Left colon (tissue), 2 donors: ENCODE measurements at regions not wholly inside any gene's neighbourhood (a gene's known extent, or its start where the extent isn't known, plus 50 kb on each side); places are given as distances from the start of the nearest gene placed in this dataset.

Experiments used
- ATAC-seq: fragments of 200-7000 bp; cut with Tn5 transposase; one replicate; pipeline ENCODE4 v1.9.1; 2020; ENCODE audit warnings: mild to moderate bottlenecking, moderate library complexity
- DNase-seq, 2 donors: peaks; one replicate each; pipeline ENCODE4 v3.0.0-alpha.2; 2020
- intact Hi-C, 2 donors: fragments of 100-400 bp; cut with DNase I in 1 of 2; cut with micrococcal nuclease in 1 of 2; formaldehyde crosslinking; loops; one replicate each; pipeline versions ENCODE4 v1.11.2 to v1.14.0; 2022; cut with DNase I, micrococcal nuclease
- donor health status: DM: no; HTN: no; CAD: no.
- donor health status: DM: yes; HTN: yes; CAD: no.

DNA sequence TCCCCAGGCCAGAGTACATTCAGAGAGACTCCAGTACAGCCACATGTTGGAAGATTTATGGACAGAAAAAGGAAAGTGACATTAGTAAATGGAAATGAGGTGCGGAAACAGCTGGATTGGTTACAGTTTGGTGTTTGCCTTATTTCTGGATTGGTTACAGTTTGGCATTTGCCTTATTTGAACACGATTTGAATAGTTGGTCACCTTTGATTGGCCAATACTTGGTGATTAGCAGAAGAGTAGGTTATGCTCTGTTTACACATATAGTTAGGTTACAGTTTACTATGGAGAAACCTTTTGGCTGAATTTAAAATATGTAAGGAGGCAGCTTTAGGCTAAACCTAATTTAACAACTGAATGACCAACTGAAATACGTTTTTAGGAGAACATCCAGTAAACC is 173.7 kb downstream of the AASDH start:
- intact Hi-C loops = no loop called here
- no peak for DNase-seq
- no peak for ATAC-seq

DNA sequence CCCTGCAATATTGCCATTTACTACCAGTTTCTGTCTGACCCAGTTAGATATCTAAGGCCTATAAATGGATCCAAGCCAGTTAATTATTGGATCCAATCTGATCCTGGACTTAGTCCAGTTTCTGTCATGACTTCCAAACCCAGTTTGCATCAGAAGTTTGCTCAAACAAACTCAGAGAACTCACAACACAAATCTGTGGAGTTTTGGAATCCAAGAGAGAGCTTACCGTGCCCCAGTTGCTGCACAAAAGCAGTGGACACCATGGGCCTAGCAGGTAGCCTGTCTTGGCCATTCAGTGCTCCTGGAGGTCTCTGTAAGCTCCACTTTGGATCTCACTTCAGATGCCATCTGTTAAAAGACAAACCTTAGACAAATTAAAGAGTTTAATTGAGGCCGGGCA is 174.5 kb downstream of the AASDH start:
- intact Hi-C loops = no loop called here
- ATAC-seq (no peak), DNase-seq (no peak)

DNA sequence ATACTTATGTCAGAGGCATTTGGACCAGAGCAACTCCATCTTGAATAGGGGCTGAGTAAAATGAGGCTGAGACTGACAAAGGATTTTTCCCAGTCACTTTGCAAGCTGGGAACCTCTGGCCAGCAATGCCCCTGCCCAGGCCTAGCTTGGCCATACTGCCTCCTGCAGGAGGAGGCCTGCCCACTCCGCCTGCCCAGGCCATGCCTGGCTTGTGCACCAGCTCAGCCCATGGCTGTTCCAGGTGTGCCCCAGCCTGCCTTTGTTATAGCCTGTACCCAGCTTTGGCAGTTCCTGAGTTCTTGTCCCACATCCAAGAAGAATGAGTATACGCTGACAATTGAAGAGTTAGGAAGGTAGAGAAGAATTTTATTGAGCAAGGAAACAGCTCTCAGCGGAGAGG is 176.1 kb downstream of the AASDH start:
- no peak for ATAC-seq
- no peak for DNase-seq
- intact Hi-C loops = no loop called here

DNA sequence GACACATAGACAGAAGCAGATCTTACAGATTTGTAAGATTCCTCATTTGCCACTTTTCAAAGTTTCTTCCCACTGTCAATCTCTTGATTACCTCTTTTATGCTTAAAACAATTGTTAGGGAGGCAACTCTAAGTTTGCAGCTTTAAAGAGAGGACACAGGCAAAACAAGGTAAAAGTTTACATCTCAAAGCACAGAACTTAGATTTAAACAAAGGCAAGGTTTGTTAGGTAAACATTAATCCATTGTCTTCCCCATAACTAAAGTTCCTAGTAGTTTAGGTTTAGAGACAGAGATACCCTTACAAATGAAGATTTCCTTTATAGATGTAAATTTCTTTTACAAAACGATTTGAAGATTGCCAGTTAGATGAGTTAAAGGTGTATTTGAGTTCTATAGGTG is 176.9 kb downstream of the AASDH start:
- intact Hi-C loops = no loop called here
- DNase-seq = no peak
- ATAC-seq = no peak

DNA sequence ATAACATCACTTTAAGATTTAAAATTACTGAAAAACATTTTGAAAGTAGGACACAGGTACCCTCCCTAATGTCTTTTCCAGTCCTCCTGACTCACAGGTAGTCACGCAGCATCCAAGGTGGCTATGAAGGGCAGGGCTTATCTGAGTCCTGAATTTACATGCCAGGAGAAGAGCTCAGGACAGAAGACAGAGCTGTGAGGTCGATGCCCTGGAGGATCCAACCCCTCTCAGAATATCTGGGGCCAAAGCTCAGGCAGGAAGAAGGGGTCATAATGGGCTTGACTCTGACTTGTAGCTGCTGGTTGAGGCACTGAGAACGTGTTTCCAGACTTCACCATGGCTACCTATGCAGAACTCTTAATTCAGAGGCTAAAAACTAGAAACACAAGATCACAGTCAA is 177.5 kb downstream of the AASDH start:
- intact Hi-C loops = no loop called here
- DNase-seq (no peak), ATAC-seq (peak; percentile 33)

DNA sequence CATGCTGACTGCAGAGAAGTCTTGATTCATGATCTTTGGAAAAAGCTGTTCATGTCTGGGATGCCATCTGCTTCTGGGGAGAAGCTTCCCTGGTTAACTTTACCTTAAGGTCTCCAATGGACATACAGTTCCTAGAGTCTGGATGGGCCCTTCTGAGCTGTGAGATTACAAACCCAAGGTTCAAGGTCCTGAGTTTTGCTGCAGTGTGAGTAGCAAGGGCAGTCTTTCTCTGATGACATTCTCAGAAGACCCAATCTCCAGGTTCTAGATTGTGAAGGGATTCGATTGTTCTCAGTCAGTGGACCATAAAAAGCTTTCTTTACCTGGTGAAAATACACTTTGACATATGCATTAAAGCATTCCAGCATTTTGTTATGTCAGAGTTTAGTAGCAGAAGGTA is 179.2 kb downstream of the AASDH start:
- ATAC-seq (peak; percentile 30), DNase-seq (no peak)
- intact Hi-C loops = no loop called here

DNA sequence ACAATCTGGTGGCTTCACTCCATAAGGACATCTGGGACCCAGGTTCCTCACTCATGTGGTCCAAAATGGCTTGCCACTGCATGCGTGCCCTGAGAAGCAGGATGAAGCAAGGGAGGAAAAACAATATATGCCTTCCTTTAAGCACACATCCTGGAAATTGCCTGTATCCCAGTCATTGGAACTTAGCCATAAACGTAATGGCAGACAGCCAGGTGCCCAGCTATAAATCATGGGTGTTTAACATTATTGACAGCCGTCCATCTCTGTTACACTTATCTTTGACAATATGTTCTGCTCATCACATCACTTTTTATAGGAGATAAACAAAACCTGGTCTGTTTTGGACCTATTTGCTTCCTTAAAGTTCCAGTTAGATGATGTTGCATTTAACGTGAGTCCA is 181.0 kb downstream of the AASDH start:
- intact Hi-C loops = no loop called here
- peak in 1 of 2 donors; percentile 26 for DNase-seq
- ATAC-seq = peak; percentile 66

DNA sequence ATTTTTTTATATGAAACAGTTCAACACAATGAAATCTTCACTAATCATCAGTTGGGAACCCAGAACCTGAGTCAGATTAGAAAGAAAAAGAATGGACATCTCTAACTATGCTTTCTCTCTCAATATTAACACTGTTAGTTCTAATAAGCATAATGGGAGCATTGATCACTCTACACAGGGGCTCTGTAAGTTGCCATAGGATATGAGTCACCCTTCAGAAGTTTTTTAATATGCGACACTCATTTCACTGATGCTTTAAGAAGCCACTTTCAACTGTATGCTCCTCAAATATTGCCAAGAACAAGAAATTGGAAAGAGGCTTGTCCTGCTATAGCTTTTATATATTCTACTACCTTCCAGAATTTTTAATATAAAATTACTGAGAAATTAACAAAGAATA is 187.0 kb downstream of the AASDH start:
- ATAC-seq (no peak), DNase-seq (no peak)
- intact Hi-C loops = no loop called here

DNA sequence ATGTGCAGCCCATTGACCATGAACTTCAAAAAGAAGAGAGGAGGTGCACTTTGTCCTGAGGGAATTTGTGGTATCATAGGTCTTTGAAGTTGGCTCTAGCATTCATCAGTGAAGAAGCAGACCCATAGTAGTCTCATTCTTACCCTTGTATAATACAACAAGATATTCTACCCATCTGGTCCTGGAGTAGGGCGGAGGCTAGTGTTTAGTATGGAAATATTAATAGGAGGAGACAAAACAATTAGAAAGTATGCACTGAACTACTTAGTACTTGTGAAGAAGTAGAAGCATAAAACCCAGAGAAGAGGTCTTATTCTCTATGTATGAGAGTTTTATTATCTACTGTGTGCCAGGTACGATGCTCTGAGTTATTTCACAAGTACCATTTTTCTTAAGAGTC is 189.0 kb downstream of the AASDH start:
- ATAC-seq = no peak
- intact Hi-C loops = no loop called here
- DNase-seq = no peak

DNA sequence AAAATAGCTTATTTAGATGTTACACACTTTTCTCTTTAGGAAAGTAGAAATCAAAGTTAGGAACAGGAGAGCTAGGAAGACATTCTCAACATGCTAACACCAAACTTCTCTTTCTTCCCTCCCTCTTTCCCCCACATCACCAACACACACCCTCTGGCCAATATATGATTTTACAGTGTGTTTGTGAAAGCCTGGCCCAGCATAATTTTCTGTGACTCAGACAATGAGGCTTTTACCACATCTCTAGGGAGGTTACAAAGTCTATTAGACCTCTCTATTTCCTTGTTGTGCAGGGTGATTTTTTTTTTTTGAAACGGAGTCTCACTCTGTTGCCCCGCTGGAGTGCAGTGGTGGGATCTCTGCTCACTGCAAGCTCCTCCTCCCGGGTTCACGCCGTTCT is 189.9 kb downstream of the AASDH start:
- DNase-seq (peak in 1 of 2 donors; percentile 39), ATAC-seq (peak; percentile 100)

DNA sequence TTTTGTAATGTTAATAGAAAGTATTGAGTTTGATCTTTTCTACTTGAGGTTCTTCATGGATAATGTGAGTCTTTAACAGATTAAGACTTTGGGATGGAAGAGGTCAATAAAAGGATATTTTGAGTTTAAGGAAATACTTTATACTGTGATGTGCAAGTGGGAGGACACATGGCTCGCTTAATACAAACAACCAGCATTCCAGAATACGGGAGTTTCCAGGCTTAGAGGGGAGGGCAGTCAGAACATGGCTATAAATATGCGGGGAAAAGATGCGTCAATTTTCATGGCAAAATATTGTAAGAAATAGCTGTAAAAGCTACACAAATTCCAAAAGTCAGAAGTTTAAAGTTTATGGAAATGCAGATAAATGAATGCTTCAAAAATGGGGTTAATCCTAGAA is 192.3 kb downstream of the AASDH start:
- ATAC-seq = no peak
- intact Hi-C loops = no loop called here
- DNase-seq = no peak

More for the DNA sequence above, 189.9 kb downstream of the AASDH start:
- intact Hi-C loops = no loop called here

DNA sequence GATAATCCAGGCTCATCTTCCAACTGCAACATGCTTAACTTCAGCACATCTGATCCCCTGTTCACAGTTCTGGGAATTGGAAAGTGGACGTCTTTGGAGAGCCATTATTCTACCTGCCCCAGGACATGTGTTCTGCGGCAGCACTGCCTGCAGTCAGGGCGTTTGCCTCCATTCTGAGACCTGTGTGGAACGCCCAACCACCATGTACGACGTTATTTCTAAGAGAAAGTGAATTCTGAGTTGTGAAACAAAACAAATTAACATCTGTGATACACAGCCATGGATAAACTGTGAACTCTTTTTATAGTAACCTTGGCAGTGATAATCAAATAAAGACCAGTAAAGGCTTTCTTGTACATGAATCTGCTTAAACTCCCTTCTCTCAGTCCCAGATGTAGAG is 195.8 kb downstream of the AASDH start:
- ATAC-seq = no peak
- no peak for DNase-seq
- intact Hi-C loops = no loop called here

DNA sequence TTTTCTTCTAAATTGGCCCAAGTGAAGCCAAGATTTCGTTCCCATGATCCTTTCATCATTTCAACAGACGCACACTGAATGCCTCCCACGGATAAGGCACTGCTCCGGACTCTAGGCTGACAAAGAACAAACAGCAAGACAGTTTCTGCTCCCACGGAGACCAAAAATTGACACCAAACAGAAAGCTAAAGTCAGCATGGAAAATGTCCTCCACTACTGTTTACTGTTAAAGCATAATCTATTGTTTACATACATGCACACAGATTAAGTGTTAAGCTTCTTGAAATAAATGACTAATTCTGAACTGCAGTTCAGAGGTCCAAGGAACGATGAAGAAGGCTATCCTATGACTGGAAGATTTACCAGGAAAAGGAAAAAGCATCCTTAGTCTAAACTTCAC is 199.6 kb downstream of the AASDH start:
- no peak for DNase-seq

DNA sequence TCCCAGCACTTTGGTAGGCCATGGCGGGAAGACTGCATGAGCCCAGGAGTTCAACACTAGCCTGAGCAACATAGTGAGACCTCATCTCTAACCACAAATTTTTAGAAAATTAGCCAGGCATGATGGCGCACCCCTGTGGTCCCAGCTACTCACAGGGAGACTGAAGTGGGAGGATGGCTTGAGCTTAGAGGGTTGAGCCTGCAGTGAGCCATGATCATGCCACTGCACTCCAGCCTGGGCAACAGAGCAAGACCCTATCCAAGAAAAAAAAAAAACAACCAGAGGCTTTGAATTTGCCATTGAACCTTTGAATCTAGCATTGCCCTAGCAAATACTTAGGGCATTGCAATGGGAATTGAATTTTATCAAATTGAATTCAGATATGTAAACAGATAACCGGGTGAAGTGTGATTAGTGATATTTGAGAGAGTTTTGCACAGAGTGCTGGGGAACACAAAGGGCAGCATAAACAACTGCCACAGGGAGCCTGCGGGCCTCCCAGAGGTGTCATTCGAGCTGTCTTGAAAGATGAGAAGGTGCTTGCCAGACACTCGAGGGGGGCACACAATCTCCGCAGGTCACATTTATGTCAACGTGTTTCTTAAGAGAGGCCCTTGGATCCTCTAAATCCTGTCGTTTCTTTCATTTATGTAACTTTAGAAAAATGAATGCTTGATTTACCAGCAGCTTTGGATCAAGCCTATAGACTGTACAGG is 200.3 kb downstream of the AASDH start:
- no peak for ATAC-seq
- no peak for DNase-seq
- intact Hi-C loops = no loop called here

More for the DNA sequence above, 199.6 kb downstream of the AASDH start:
- no peak for ATAC-seq
- intact Hi-C loops = no loop called here

DNA sequence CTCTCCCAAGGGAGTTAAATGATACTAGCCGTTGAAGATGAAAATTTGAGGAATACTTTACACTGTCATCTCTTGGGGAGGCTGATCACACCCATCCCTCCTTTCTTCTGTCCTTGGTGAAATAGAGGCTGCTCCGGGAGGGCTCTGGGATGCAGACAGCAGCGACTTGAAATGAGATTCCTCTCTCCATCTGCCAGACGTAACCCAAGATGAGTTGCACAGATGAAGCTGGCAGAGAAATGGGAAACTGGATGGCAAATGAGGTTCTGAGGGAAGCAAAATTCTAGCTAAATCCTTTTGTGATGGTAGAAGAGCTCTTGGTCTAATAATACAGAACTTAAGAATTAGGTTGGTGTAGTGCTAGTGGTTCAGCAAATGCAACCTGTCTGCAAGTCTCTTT is 201.4 kb downstream of the AASDH start:
- DNase-seq (no peak), ATAC-seq (no peak)
- intact Hi-C loops = no loop called here

DNA sequence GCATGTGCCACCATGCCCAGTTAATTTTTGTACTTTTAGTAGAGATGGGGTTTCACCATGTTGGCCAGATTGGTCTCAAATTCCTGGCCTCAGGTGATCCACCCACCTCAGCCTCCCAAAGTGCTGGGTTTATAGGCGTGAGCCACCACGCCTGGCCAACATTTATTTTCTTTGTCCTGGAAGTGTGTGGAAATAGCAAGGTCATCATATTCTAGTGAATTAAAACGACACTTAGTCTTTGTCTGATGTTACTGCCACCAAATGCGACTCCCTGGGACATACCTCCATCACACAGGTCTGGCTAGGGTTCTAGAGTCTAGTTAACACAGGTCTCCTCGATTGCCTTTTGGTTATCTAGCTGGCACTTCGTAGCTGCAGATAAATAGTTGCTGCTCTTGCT is 203.1 kb downstream of the AASDH start:
- intact Hi-C loops = no loop called here
- no peak for DNase-seq
- ATAC-seq = no peak

DNA sequence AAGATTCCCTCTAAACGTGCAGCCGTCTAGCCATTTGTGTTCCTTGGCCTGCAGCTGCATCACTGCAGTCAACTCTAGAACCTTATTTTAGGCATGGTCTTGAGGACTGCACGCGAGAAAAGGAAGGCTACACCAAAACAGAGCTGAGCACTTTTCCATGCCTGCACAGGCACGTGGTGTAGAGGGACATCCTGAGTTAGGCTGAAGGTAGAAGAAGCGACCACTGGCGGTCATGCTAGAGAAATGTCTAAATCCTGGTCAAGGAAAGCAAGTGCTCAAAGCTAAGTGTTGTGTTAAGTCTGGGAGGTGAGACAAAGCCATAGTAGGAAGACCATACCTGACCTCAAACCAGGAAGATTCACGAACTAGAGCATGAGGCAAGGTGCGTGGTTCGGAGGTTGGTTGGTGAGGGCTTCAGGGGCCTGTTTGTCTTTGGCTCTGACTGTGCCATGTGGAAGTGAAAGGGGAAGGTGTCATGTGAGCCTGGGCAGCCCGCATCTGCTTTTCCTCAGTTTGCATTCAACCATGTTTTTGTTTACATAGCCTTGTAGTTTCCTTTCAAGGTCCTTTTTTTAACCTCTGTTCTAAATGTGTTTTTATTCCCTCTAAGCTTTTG is 203.8 kb downstream of the AASDH start:
- ATAC-seq = no peak
- DNase-seq = no peak

DNA sequence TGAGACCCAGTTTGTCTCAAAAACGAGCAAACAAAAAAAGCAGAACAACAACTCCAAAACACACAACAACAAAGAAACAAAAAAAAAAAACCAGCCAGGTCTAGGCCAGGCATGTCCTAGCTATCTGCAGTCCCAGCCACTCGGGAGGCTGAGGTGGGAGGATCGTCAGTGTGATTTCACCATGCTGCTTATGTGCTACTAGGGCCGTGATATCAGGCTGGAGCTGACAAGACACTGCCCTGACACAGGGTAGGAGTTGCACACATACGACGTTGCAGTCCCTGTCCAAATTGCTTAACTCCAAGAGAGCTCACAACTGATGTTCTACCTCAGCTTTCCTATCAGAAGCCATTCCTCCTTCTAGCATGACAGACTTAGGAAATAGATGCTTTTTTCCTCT is 204.9 kb downstream of the AASDH start:
- no peak for DNase-seq
- intact Hi-C loops = no loop called here
- no peak for ATAC-seq

More for the DNA sequence above, 203.8 kb downstream of the AASDH start:
- intact Hi-C loops = no loop called here

DNA sequence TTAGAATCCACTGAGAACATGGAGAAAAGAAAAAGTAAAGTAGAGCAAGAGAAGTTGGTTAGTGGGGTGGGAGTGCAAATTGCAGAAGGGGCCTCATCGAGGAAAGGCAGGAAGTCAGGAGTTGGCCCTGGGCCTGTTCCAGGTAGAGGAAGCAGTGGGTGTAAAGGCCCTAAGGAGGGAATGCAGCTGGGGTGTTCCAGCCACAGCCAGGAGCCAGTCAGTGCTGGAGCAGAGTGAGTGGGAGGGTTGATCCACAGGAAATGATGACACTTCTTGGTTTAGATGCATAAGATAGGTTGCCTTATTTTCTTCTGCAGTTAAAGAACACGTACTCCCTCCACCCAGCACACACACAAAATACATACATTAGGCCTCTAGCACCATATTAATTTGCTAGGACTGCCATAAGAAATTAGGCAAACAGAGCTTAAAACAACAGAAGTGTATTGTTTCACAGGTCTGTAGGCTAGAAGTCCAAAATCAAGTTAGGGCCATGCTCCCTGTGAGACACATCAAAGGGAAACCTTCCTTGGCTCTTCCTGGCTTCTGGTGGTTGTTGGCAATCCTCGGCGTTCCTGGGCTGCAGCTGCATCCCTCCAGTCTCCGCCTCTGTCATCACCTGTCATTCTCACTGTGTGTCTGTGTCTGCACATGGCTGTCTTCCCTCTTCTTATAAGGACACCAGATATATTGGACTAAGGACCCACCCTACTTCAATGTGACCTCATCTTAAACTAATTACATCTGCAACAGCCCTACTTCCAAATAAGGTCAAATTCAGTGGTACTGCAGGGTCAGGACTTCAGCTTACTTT is 205.9 kb downstream of the AASDH start:
- intact Hi-C loops = no loop called here
- no peak for ATAC-seq
- DNase-seq = no peak

DNA sequence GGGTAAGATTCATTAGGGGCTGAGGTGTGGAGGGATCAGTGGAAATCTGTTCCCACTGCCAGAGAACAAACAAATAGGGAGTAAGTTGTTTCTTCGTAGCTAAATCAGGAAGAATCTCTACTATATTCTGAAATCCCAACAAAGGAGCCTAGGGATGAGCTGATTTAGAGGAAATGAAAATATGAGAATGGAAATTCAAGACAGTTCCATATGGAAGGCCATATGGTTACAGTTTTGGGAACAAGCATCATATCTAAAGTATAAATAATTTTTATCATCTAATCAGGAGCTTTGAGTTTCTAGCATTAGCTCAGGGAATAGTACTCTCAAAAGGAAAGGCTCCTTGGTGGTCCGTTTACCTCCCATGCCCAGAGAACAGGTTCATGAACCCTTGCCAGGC is 218.2 kb downstream of the AASDH start:
- DNase-seq (no peak), ATAC-seq (no peak)
- intact Hi-C loops = no loop called here
